NCI-H1436 (cell line): ENCODE measurements at regions not wholly inside any gene's neighbourhood (a gene's known extent, or its start where the extent isn't known, plus 50 kb on each side); places are given as distances from the start of the nearest gene placed in this dataset.

Experiments used
- DNase-seq: peaks from one replicate; lab custom pipeline; 2025; lab: John Stamatoyannopoulos, UW

- peak; percentile 75 for DNase-seq
Observed at GRCh38 chr9:105064248-105065097, 136.5 kb upstream of the ABCA1 start.

GRCh38 chr9:105065098-105066088, 137.4 kb upstream of the ABCA1 start:
- DNase-seq: peak; percentile 64

DNA sequence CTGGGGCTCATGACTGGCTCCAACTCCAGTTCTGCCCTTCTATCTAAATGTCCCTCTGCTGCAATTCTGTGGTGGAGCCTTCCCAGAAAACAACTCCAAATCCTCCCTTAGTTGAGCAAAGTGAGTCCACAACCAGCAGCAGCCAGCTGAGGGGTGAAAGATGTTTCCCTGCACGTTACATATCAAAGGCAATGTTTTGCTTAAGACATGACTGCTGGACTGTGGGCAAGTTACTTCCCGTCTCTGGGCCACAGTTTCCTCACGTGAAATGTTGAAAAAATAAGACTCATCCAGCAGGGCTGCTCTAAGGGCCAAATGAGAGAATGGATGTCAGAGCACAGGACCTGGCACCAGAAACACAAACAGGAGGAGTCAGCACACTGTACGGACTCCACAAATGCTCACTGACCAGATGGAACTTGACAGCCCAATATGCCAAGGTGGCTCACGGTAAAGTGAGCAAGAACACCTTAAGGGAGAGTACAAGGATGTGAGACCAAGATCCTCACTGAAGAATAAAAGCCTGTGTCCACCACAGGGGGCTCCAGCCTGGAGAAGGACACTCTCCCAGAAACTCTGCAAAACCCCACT, 138.4 kb upstream of the ABCA1 start:
- no peak for DNase-seq

DNA sequence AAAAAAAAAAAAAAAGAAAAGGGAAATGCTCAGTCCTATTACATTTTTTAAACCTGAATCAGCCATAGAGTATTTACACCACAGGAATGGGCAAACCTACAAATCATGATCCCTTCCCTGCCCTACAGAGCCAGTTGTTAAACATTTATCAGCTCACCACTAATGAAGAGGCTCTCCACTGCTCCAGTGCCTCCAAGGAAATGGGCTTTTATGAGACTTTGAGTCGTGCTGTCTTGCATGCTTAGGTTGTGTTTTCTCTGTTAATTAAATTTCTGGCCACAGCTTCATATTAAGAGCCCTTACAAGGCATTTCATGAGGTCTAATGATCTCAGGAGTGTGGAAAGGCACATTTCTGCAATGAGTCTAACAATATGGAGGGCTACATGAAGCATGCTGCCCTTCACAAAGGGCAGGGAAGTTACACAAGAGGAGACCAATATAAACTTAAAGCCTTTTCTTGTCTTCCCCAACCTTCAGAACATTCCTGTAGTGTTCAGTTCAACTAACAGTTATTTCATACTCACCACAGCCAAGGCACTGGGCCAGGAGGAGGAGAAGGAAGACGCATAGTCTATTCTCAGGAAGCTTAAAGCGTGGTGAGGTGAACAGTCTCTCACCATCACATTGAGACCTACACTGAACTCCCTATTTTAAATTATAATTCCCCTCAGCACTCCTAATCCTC, 140.1 kb upstream of the ABCA1 start:
- no peak for DNase-seq

GRCh38 chr9:105069285-105069684, 141.3 kb upstream of the ABCA1 start:
- DNase-seq: no peak

DNA sequence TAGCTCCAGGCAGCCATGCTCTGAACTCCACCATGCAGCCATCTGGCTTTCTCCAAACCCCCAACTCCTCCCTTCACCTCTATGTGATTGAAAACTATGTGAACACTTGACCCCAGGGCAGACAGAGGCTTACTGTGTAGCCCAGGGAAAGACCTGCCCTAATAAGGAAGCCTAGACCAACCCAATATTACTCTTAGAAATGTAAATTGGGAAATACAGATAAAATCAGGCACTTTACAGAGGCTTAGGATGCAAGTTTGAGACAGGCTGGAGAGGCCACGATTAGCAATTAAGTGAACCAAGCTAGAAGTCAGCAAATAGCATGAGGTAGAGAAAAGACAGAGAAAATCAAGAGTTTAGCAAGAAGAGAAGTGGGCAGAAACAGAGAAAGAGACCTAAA, 141.7 kb upstream of the ABCA1 start:
- no peak for DNase-seq

DNA sequence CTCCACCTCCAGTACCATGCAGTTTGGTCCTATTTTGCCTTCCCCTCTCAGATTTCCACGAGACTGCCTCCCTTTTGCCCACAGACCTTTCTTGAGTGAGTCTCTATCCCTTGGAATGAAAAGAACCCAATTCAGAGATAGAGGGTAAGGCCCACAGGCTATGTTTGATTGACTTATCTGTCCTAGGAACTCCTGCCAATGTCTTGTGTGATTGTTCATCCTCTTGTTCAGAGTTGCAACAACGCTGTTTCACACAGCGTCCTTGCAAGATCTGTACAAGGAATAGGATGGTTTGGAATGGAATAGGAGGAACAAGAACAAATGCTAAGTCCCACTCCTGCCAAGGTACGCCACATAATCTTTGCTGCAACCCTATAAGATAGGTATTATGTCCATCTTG, 142.2 kb upstream of the ABCA1 start:
- DNase-seq: no peak

DNA sequence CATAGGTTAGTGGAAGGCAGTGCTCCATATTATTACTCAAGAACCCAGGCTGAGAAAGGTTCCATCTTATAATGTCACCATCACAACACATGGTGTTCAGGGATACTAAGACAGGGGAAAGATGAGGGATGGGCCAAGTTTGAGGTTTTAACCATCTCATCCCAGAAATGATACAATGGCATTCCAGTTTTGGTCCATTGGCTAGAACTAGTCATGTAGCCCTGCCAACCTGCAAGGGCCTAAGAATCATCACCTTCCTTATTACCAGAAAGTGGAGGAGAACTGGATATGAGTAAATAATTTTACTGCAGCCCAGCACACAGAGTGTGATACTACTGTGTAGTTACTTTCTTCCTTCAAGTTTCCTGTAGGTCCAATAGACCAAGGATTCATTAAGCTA, 144.5 kb upstream of the ABCA1 start:
- no peak for DNase-seq

- no peak for DNase-seq
Observed at GRCh38 chr9:105073147-105073546, 145.2 kb upstream of the ABCA1 start.

DNA sequence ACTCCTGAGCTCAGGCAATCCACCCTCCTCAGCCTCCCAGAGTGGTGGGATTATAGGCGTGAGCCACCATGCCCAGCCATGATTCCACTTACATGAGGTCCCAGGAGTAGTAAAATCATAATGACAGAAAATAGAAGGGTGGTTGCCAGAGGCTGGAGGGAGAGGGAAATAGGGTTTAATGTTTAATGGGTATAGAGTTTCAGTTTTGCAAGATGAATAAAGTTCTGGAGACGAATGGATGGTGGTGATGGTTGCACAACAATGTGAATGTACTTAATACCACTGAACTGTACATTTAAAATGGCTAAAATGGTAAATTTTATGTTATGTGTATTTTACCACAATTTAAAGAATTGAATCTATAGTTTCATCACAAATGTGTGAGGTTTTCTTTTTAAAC, 146.5 kb upstream of the ABCA1 start:
- DNase-seq: no peak

DNA sequence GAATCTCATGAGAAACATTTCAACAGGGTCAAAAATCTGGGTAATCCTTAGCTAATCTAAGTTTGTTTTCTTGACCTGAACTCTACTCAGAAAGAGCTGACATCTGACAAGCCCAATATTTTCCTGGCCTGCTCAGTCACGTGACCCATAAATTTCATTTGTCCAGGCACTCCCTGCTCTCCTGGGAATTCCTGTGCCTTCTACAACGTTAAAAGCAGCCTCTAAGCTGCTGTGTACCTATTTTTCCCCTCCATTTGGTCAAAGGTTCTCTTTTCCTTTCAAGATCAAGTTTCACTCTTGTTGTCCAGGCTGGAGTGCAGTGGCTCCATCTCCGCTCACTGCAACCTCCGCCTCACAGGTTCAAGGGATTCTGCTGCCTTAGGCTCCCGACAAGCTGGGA, 148.8 kb upstream of the ABCA1 start:
- no peak for DNase-seq

DNA sequence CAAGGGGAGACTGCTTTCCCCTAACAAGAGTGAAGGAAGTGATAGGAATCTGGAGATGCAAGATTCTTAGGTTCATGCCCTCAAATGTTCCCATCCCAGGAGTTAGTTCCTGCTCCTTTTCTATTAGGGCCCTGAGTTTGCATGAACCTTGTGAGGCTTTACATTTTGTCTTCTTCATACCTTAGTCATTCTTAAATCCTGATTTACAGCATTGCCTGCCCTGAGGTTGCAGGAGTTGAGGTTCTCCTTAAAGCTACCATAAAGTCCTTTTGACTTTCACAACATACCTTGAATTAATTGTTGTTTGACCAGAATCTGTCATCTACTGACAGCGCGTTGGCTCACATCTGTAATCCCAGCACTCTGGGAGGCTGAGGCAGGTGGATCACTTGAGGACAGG, 151.5 kb upstream of the ABCA1 start:
- no peak for DNase-seq

GRCh38 chr9:105082843-105083242, 154.9 kb upstream of the ABCA1 start:
- DNase-seq: no peak

GRCh38 chr9:105083256-105083655, 155.3 kb upstream of the ABCA1 start:
- no peak for DNase-seq

DNA sequence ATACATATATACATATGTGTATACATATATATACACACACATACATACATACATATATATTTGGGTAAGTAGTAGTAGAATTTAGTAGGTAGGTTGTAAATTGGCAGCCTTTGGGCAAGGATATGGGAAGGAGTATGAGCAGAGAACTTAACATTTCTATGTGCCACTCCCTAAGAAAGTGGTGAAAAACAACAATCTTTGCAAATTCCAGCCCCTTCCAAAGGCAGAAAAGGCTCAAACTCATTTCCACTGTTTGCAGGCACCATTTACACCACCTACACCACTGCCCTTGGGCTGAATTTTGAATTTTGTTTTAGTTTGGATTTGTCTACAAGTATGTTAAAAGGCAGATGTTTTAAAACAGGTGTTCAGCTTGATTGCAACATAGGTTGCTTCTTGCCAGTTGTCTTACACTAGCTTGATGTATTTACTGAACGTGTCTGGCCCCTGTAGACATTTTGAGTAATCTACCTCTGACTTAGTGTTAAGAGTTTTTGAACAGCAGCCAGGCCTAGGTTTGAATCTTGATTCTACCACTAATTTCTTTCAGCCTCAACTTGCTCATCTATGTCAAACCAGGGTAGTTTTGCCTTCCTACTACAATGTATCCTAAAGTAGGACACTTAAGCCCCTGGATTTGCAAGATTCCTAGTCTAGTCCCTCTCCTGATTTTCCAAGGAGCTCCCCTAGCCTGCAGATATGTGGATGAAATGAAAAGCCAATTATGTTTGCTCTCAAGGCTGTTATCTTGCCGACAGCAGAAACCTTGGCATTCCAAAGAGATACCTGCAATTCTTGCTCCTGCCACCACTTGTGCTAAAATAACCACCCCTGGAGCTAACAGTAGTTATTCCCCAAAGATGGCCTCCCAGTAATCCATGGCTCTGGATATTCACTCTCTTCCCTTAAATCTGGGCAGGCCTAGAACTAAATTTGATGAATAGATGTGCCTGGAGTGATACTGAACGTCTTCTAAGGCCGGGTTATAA, 156.2 kb upstream of the SLC44A1 start:
- no peak for DNase-seq

GRCh38 chr9:105089874-105090273, 154.6 kb upstream of the SLC44A1 start:
- no peak for DNase-seq

- no peak for DNase-seq
Observed at GRCh38 chr9:105091004-105091640, 153.3 kb upstream of the SLC44A1 start.

GRCh38 chr9:105093685-105094084, 150.8 kb upstream of the SLC44A1 start:
- DNase-seq: no peak

DNA sequence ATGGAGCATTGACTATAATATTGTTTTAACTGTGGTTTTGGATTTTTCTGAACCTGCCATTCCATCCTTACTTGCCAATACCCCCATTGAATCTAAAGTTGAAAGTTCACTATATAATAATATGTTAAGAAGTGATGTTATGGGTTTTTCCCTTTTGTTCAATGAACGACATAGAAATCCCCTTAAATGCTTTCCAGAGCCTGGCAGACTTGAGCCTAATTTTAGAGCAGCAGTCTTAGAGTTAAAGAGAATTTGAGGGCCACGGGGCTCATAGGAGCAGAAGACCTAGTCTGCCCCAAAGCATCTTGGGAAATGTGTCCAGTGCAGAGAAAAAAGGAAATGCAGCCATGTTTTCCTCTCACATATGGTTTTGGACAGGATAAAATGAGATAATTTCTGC, 146.1 kb upstream of the SLC44A1 start:
- DNase-seq: no peak

DNA sequence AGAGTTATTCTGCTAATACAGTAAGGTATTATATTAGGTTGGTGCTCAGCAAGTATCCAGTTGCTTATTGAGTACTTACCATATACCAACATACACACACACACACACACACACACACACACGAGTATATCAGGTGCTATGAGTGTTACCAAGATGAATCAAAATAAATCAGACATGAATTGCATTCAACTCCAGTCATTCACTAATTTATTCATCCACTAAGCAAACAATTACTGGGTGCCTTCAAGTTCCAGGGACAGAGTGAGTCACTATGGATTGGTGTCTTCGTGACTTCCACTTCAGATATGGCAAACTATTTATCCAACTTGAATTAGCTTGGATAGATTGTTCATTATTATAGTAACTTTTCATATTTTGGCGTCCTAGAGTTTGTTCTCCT, 140.7 kb upstream of the SLC44A1 start:
- DNase-seq: no peak
